ENCODE measurements at regions not wholly inside any gene's neighbourhood (a gene's known extent, or its start where the extent isn't known, plus 50 kb on each side); places are given as distances from the start of the nearest gene placed in this dataset.
"Not testable (repeated sequence)": the region's sequence is repeated elsewhere in the genome, so short reads cannot be mapped to it uniquely, and the experiment has no call there.

GRCh38 chr3:144455841-144456440 is 484.3 kb downstream of the DIPK2A start:
- DNase-seq (ENCODE audit: low read depth), result no peak

DNA sequence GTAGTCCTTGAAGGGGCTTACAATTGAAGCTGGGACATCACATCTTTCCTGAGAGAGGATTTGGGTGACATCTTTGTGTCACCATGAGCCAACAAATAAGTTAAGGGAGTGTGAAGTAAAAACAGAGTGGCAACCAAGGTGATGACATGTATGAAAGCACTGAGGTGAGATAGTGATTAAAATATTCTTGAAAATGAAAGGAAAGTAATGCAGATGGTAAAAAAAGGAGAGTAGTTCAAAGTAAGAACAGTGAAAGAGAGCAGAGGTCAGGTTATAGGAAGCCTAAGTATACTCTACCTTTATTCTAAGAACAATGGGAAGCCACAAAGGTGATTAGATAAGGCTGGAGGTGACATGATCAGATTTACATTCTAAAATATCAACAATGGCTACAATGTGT is 486.1 kb downstream of the DIPK2A start:
- no peak for DNase-seq (ENCODE audit: low read depth)

DNA sequence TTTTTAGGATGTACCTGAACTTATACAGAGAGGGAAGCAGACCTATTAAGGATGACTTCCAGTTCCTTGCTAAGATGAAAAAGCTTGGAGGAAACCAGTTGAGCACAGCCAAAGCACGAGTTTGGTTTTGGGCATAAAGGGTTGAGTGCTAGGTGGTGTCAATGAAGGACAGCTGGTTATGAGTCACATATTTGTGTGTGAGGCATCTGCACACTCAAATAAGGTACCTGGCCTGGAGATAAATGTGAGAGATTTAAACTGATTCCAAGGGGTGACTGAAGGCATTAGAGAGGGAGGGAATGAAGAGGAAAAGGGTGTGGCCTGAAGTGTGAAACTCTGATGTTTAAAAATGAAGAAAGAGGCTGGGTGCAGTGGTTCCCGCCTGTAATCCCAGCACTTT is 486.7 kb downstream of the DIPK2A start:
- DNase-seq (ENCODE audit: low read depth), result no peak

- no peak for DNase-seq (ENCODE audit: low read depth)
Observed at GRCh38 chr3:144462337-144462736, 490.7 kb downstream of the DIPK2A start.

DNA sequence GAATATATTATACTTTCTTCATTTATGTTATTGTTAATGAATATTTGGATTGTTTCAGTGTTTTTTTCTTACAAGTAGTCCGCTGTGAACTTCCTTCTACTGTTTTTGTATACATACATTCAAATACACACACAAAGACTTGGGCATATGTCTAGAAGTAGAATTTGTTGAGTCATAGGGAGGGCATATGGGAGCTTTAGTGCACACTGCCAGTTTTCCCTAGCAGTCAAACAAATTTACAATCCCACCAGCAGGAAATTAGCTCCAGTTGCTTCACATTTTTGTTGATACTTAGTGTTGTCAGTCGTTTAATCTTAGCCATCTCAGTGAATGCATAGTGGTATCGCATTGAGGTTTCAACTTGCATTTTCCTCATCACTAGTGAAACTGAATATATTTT is 492.3 kb downstream of the DIPK2A start:
- DNase-seq (ENCODE audit: low read depth), result peak; percentile 38

- peak; percentile 35 for DNase-seq (ENCODE audit: low read depth)
Observed at GRCh38 chr3:144466114-144466513, 494.5 kb downstream of the DIPK2A start.

DNA sequence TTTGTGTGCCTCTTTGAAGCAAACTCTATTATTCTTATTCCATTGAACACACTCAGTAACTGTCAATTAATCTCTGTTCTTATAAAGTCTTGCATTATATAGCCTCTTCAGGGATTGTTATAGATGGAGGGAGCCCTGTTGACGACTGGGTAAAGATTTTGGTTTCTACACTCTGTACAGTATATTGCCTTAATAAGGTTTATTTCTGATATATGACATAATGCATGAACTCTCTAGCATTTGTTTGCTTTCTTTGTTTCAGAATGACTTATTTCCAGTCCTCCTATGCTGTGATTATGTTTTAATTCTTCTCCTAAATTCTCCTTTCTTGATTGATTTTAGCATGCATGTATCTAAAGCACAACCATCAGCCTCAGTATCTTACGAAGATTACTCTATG is 494.9 kb downstream of the DIPK2A start:
- DNase-seq (ENCODE audit: low read depth), result no peak

- DNase-seq (ENCODE audit: low read depth), result no peak
Observed at GRCh38 chr3:144470666-144471065, 499.0 kb downstream of the DIPK2A start.

GRCh38 chr3:144477593-144477992 is 506.0 kb downstream of the DIPK2A start:
- no peak for DNase-seq (ENCODE audit: low read depth)

DNA sequence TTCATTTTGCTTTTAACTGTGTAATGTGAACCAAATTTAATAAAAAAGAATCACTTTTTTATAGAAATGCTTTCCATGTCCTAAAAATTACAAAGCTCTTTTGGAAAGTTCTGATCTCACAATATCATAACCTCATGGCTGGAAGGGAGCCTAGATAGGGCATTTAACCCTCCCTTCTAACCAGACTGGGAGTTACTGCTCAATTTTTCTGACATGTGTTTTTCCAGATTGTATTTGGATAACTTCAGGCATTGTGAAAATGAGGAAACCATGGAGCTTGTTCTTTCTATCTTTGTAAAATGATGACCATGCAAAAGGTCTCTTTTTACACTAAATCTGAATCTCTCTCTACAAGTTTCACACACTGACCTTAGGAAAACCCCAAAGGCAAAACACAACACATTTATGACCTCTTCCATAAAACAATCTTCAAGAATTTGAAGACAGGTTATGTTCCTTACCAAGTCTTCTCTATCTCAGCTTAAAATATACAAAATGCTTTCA is 508.8 kb downstream of the DIPK2A start:
- no peak for DNase-seq (ENCODE audit: low read depth)

GRCh38 chr3:144482876-144483275 is 511.3 kb downstream of the DIPK2A start:
- DNase-seq (ENCODE audit: low read depth), result no peak

GRCh38 chr3:144487011-144487410 is 515.4 kb downstream of the DIPK2A start:
- DNase-seq (ENCODE audit: low read depth), result no peak

GRCh38 chr3:144488927-144489326 is 517.3 kb downstream of the DIPK2A start:
- DNase-seq (ENCODE audit: low read depth), result no peak

DNA sequence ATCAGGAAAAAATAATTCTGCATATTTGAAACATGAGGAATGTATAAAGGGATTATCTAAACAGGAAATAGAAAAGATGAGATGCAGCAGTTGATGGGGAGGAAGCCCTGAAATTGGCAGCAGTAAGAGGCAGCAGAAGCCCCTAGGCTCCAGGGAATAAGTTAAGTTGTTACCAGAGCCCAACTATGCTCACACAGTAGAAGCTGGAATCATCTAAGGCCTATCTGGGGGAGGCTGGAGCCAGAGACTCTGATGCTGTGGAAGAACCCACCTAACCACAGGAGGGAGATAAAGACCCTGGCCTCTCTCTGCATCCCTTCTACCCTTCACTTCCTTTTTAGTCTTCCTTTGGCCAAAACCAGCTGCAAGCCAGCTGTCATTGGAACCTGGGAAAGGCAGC is 519.7 kb downstream of the DIPK2A start:
- DNase-seq (ENCODE audit: low read depth), result peak; percentile 36

GRCh38 chr3:144494651-144495050 is 523.0 kb downstream of the DIPK2A start:
- not testable (repeated sequence) for DNase-seq (ENCODE audit: low read depth)

GRCh38 chr3:144496141-144496835 is 524.7 kb downstream of the DIPK2A start:
- no peak for DNase-seq (ENCODE audit: low read depth)

DNA sequence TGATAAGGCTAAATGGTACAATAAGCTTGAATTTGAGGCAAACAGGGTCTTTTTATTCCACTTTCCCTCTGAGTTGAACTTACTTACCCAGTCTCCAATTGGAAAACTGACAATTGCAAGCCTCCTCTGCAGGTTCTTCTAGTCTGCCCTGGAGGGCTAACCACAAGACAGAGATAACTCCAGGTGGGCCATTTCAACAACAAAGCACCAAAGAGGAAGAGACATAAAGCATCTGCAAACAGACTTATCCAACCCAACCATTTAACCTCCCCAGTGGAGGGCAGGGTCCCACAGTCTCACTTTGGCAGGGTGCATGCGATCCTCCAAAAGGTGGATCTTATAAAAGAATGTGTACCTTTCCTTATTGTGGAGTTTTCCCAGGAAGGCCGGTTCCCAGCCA is 525.8 kb downstream of the DIPK2A start:
- no peak for DNase-seq (ENCODE audit: low read depth)

GRCh38 chr3:144499001-144499930 is 527.6 kb downstream of the DIPK2A start:
- DNase-seq (ENCODE audit: low read depth), result peak; percentile 73

GRCh38 chr3:144501467-144501866 is 529.8 kb downstream of the DIPK2A start:
- DNase-seq (ENCODE audit: low read depth), result no peak

DNA sequence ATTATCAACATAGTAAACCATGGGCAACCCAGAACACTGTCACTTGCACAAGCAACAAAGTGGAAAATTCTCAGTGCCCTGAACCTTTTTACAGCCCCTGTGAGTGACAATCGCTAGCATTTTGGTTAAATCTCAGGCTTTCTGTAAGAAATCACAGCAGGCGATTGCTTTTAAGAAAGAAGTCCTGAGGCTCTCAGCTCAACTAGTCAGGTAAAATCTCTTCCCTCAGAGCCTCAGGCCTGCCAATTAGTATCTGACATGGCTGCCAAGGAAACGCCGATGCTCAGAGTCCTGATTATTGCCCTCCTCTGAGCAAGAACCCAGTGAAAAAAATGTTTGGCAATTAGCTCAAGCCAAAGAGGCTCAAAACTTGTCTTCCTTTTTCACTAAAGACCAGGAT is 530.8 kb downstream of the DIPK2A start:
- DNase-seq (ENCODE audit: low read depth), result no peak

GRCh38 chr3:144506375-144506774 is 534.8 kb downstream of the DIPK2A start:
- peak; percentile 18 for DNase-seq (ENCODE audit: low read depth)

DNA sequence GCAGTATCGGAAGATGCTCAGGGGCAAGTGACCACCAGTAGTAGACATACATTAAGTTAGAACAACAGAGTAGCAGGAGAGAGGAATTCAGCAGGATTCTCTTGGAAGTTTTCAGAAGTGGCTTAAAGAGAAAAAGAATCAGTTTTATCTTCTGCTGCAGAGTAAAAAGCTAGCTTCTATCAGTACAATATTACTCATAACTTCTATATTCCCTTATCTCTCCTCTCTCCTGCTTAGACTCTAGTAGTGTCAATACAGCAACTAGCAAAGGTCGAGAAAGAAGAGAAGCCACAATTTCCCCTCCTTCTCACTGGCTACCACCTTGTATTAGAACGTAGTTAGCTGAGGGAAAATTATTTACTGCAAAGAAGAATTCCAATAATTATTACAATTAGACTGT is 539.7 kb downstream of the DIPK2A start:
- no peak for DNase-seq (ENCODE audit: low read depth)
